ENCODE measurements at regions not wholly inside any gene's neighbourhood (a gene's known extent, or its start where the extent isn't known, plus 50 kb on each side); places are given as distances from the start of the nearest gene placed in this dataset.

DNA sequence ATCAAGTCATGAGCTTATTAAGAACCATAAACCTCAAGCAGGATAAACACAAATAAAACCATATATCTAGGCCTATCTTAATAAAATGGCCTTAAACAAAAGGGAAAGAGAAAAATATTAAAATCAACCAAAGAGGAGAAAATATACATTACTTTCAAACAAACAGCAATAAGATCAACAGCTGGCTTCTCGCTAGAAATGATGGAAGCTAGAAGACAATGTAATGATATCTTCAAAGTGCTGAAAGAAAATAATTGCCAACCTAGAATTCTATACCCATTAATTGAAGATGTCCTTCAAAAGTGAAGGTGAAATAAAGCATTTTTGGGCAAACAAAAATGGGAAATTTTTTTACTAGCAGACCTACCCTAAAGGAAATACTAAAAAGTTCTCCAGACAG lies 142.9 kb upstream of the PODXL start:
- H3K27me3 ChIP-seq (ENCODE audit: control insufficient read depth, insufficient read depth, low read length): peaks cover 6% of the 10 kb centered on the region
- no TSS peak for BruUV-seq (replicated peaks)
- TF ChIP-seq CHD1 (IDR thresholded peaks at IDR 0.05; ENCODE audit: low read depth, low read length): no peak
- TF ChIP-seq MXI1 (IDR thresholded peaks at IDR 0.05; ENCODE audit: borderline replicate concordance, low read depth, low read length): no peak
- TF ChIP-seq FOS (IDR thresholded peaks at IDR 0.05; ENCODE audit: low read depth, low read length): no peak
- no peak for TF ChIP-seq RCOR1 (IDR thresholded peaks at IDR 0.05; ENCODE audit: insufficient replicate concordance, low read length)
- TF ChIP-seq, protein P1, sequence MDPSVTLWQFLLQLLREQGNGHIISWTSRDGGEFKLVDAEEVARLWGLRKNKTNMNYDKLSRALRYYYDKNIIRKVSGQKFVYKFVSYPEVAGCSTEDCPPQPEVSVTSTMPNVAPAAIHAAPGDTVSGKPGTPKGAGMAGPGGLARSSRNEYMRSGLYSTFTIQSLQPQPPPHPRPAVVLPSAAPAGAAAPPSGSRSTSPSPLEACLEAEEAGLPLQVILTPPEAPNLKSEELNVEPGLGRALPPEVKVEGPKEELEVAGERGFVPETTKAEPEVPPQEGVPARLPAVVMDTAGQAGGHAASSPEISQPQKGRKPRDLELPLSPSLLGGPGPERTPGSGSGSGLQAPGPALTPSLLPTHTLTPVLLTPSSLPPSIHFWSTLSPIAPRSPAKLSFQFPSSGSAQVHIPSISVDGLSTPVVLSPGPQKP (IDR thresholded peaks at IDR 0.05; ENCODE audit: borderline replicate concordance, low read depth, low read length): no peak
- TF ChIP-seq, protein P2, sequence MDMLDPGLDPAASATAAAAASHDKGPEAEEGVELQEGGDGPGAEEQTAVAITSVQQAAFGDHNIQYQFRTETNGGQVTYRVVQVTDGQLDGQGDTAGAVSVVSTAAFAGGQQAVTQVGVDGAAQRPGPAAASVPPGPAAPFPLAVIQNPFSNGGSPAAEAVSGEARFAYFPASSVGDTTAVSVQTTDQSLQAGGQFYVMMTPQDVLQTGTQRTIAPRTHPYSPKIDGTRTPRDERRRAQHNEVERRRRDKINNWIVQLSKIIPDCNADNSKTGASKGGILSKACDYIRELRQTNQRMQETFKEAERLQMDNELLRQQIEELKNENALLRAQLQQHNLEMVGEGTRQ (IDR thresholded peaks at IDR 0.05; ENCODE audit: low read depth, low read length): no peak
- TF ChIP-seq BHLHE40 (IDR thresholded peaks at IDR 0.05; ENCODE audit: low read depth, low read length): no peak
- H3K9me3 ChIP-seq (ENCODE audit: control insufficient read depth, insufficient read depth, low read length): no peaks in the 10 kb centered on the region
- H3K27ac ChIP-seq (ENCODE audit: insufficient read depth, low read length): no peak overlapping the region
- no peak overlapping the region for H2AK9ac ChIP-seq (replicated peaks; ENCODE audit: low read depth, low read length, poor library complexity)
- H3K36me3 ChIP-seq (ENCODE audit: control insufficient read depth, insufficient read depth, low read length): no peaks in the 10 kb centered on the region
- H4K8ac ChIP-seq (ENCODE audit: low read depth in 2 of 2, low read length in 2 of 2): no peak overlapping the region
- POLR2A ChIA-PET (ENCODE audit: unreplicated experiment): no interaction called here
- H3K9ac ChIP-seq (ENCODE audit: low read depth, low read length): no peak overlapping the region
- CTCF ChIA-PET: no interaction called here
- no peaks in the 10 kb centered on the region for H3K4me1 ChIP-seq (ENCODE audit: control insufficient read depth, insufficient read depth, low read length)
- WGBS, 2 experiments (ENCODE audit: extremely low coverage in 2 of 2, insufficient read length in 1 of 2): no CpG with 5 or more reads among the region's 1 CpG
- no peak overlapping the region for H2BK15ac ChIP-seq (ENCODE audit: low read depth, low read length)
- no peak overlapping the region for H4K5ac ChIP-seq (ENCODE audit: low read depth, low read length)
- H4K20me1 ChIP-seq (ENCODE audit: insufficient read depth, low read length): no peaks in the 10 kb centered on the region
- no peak overlapping the region for H3K18ac ChIP-seq (ENCODE audit: low read depth, low read length)
- H3K4me3 ChIP-seq (ENCODE audit: insufficient read depth, low read depth, low read length): no peak overlapping the region
- DNase-seq (no peak), ATAC-seq (ENCODE audit: low read depth) (no peak)
- no peaks in the 10 kb centered on the region for H3K79me1 ChIP-seq (ENCODE audit: low read depth in 1 of 2, low read length in 2 of 2)
- H3K56ac ChIP-seq (ENCODE audit: extremely low read depth, insufficient read depth, low read length): no peak overlapping the region
- no peak overlapping the region for H2AK5ac ChIP-seq (ENCODE audit: low read depth, low read length)
- no peaks in the 10 kb centered on the region for H3K9me1 ChIP-seq (ENCODE audit: insufficient read depth, low read length)
- intact Hi-C loops (cut with micrococcal nuclease): no loop called here
- H3K23ac ChIP-seq (ENCODE audit: low read depth, low read length): no peak overlapping the region
- H3K4me2 ChIP-seq (ENCODE audit: low read depth, low read length): no peak overlapping the region
- dilution Hi-C loops (cut with HindIII; ENCODE audit: low sequenced_read_pairs, unreplicated experiment): no loop called here
- no peak overlapping the region for H4K91ac ChIP-seq (ENCODE audit: insufficient read depth, low read depth, low read length)
- no peak overlapping the region for H2BK5ac ChIP-seq (ENCODE audit: low read depth, low read length, poor library complexity, severe bottlenecking)
- no peak overlapping the region for H2BK20ac ChIP-seq (ENCODE audit: low read depth, low read length)
- H3K14ac ChIP-seq (replicated peaks; ENCODE audit: low read depth, low read length): no peak overlapping the region
- H3K4ac ChIP-seq (ENCODE audit: low read depth, low read length): no peak overlapping the region
- in situ Hi-C loops (cut with MboI; ENCODE audit: low sequenced_read_pairs): no loop called here
- no peak overlapping the region for H2AFZ ChIP-seq (replicated peaks; ENCODE audit: low read length, poor library complexity)
- no peak overlapping the region for H2BK120ac ChIP-seq (ENCODE audit: low read depth, low read length)

Data from IMR-90 (cell line).